CD4-positive, alpha-beta T cell treated with Interleukin-17A for 1 hour (primary cell): ENCODE measurements at regions not wholly inside any gene's neighbourhood (a gene's known extent, or its start where the extent isn't known, plus 50 kb on each side); places are given as distances from the start of the nearest gene placed in this dataset.

Experiments
- DNase-seq: peaks from one replicate; pipeline ENCODE4 v3.0.0-alpha.2; 2020

GRCh38 chr18:78561757-78562510 lies 417.7 kb upstream of the SALL3 start:
- no peak for DNase-seq

- DNase-seq, result no peak
Measured at GRCh38 chr18:78562531-78562961, 417.1 kb upstream of the SALL3 start.

- DNase-seq, result no peak
Measured at GRCh38 chr18:78563110-78563509, 416.5 kb upstream of the SALL3 start.

GRCh38 chr18:78564030-78564429 lies 415.6 kb upstream of the SALL3 start:
- DNase-seq, result no peak

- no peak for DNase-seq
Measured at GRCh38 chr18:78564518-78564917, 415.1 kb upstream of the SALL3 start.

- DNase-seq, result no peak
Measured at GRCh38 chr18:78565240-78565639, 414.4 kb upstream of the SALL3 start.

- DNase-seq, result no peak
Measured at GRCh38 chr18:78566065-78566464, 413.6 kb upstream of the SALL3 start.

- no peak for DNase-seq
Measured at GRCh38 chr18:78566720-78567119, 412.9 kb upstream of the SALL3 start.

GRCh38 chr18:78571063-78571785 lies 408.4 kb upstream of the SALL3 start:
- no peak for DNase-seq

- DNase-seq, result no peak
Measured at GRCh38 chr18:78571831-78572347, 407.7 kb upstream of the SALL3 start.

- DNase-seq, result no peak
Measured at GRCh38 chr18:78573773-78574172, 405.8 kb upstream of the SALL3 start.

GRCh38 chr18:78576967-78577366 lies 402.7 kb upstream of the SALL3 start:
- DNase-seq, result no peak

- no peak for DNase-seq
Measured at GRCh38 chr18:78579449-78579848, 400.2 kb upstream of the SALL3 start.

GRCh38 chr18:78579854-78580577 lies 399.6 kb upstream of the SALL3 start:
- DNase-seq, result no peak

- no peak for DNase-seq
Measured at GRCh38 chr18:78580835-78581339, 398.7 kb upstream of the SALL3 start.

GRCh38 chr18:78582181-78582709 lies 397.4 kb upstream of the SALL3 start:
- DNase-seq, result no peak

GRCh38 chr18:78582898-78583738 lies 396.5 kb upstream of the SALL3 start:
- no peak for DNase-seq

GRCh38 chr18:78583739-78584458 lies 395.7 kb upstream of the SALL3 start:
- no peak for DNase-seq

- DNase-seq, result no peak
Measured at GRCh38 chr18:78584459-78585022, 395.1 kb upstream of the SALL3 start.

- no peak for DNase-seq
Measured at GRCh38 chr18:78586586-78586985, 393.0 kb upstream of the SALL3 start.

GRCh38 chr18:78587096-78587495 lies 392.5 kb upstream of the SALL3 start:
- DNase-seq, result no peak
